RWPE1 (cell line): ENCODE measurements at regions not wholly inside any gene's neighbourhood (a gene's known extent, or its start where the extent isn't known, plus 50 kb on each side); places are given as distances from the start of the nearest gene placed in this dataset.

Experiments
- CTCF ChIA-PET: fragments of 350-600 bp; sonication (Branson Sonifier 250); formaldehyde crosslinking; extraction: SDS; loops from one replicate; lab custom pipeline; 2021; lab: Yijun Ruan, JAX
- POLR2A ChIA-PET: fragments of 400-600 bp; formaldehyde crosslinking; extraction: SDS; loops from one replicate; lab custom pipeline; 2020; ENCODE audit warnings: antibody characterized with exemption; ENCODE audit not compliant: low non-redundant PET; lab: Yijun Ruan, JAX
- DNase-seq: peaks from one replicate; pipeline ENCODE4 v3.0.0; 2012; ENCODE audit warnings: low spot score
- H3K27ac ChIP-seq: fragments of 450-650 bp; 2 replicates; pipeline ENCODE4 v1.5.1; 2017
- TF ChIP-seq, protein P1 (sequence below): fragments of 450-650 bp; conservative IDR thresholded peaks from 2 replicates; pipeline ENCODE4 v1.5.1; 2017; ENCODE audit warnings: low read depth, mild to moderate bottlenecking

DNA sequence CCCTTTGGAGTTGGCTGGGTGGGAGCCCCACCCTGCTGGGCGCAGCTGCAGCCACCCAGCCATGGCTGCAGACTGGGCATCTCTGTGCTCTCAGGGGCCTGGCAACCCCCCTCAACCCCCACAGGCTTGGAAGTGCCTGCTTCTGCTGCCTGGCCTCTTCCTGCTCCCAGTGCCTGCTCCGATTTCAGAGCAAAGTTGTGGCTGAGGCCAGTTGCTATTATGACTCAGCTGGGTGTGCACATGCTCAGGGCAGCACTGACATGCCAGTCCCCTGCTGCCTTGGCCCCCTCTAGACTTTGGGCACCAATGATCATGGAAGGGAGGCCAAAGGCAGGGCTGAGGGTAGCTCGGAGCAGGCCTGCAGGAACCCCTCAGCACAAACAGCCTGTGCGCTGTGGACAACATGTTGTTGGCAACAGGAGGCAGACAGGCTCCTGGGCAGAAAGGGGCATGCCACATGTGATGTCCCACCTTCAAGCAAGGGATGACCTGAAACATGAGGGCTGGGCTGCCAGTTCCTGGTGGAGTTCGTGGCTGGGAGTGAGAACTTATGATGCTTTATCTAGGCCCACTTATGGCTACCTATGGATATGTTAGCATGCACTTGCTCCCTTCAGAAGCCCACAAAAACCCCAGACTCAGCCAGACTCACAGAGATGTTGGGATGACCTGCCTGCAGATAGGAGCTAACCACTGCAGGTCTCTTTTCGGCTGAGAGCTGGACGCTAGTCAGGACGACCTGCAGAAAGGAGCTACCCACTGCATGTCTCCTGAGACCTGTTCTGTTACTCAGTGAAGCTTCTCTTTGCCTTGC is 96.4 kb upstream of the AMOTL1 start:
- TF ChIP-seq, protein P1, sequence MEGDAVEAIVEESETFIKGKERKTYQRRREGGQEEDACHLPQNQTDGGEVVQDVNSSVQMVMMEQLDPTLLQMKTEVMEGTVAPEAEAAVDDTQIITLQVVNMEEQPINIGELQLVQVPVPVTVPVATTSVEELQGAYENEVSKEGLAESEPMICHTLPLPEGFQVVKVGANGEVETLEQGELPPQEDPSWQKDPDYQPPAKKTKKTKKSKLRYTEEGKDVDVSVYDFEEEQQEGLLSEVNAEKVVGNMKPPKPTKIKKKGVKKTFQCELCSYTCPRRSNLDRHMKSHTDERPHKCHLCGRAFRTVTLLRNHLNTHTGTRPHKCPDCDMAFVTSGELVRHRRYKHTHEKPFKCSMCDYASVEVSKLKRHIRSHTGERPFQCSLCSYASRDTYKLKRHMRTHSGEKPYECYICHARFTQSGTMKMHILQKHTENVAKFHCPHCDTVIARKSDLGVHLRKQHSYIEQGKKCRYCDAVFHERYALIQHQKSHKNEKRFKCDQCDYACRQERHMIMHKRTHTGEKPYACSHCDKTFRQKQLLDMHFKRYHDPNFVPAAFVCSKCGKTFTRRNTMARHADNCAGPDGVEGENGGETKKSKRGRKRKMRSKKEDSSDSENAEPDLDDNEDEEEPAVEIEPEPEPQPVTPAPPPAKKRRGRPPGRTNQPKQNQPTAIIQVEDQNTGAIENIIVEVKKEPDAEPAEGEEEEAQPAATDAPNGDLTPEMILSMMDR = no peak
- ChIA-PET CTCF (interaction anchor here (0.6 to 0.7 kb wide), 2 partner anchors 502 to 695 kb away, joined by 3 read pairs; no protein-coding TSS in a partner anchor), POLR2A (no interaction called here)
- DNase-seq = no peak
- no peak overlapping the region for H3K27ac ChIP-seq

DNA sequence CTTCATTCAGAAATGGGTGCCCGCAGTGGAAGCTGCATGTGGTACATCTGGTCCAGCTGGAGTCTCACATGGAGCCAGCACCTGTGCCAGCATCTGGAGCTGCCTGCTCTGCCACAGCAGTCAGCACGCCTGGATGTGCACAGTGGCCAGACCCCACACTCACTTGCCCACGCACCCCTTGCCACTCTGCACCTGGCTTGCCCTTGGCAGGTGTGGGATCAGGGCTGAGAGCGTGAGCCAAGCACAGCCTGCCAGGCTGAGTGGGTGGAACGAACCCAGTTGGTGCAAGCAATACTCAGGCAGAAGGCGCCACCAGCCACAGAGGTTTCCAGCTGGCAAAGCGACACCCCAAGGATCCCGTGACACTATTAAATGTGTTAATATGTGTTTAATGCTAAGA is 95.5 kb upstream of the AMOTL1 start:
- no peak overlapping the region for H3K27ac ChIP-seq
- TF ChIP-seq, protein P1 = no peak
- no peak for DNase-seq
- ChIA-PET CTCF (interaction anchor here (0.6 kb wide), 1 partner anchor 89 kb away, joined by 3 read pairs; no protein-coding TSS in a partner anchor), POLR2A (no interaction called here)

DNA sequence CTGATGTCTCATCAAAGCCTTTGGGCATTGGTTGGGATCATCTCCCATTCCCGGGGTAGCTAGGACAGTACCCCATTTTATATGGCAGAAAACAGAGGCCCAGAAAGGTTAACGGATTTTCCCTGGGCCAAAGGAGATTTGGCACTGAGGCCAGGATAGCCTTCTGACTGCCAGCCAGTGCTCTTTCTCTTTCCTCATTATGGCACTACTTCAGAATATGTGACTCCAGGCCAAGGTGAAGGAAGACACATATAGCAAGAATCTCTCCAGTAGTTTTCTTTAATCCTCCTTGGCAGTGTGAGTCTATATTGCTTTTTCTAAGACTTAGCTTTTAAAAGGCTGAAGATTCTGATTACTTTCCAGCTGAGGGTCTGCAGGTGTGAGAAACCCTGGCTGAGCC is 94.8 kb upstream of the AMOTL1 start:
- ChIA-PET POLR2A (no interaction called here), CTCF (no interaction called here)
- H3K27ac ChIP-seq = no peak overlapping the region
- TF ChIP-seq, protein P1 = no peak
- no peak for DNase-seq

DNA sequence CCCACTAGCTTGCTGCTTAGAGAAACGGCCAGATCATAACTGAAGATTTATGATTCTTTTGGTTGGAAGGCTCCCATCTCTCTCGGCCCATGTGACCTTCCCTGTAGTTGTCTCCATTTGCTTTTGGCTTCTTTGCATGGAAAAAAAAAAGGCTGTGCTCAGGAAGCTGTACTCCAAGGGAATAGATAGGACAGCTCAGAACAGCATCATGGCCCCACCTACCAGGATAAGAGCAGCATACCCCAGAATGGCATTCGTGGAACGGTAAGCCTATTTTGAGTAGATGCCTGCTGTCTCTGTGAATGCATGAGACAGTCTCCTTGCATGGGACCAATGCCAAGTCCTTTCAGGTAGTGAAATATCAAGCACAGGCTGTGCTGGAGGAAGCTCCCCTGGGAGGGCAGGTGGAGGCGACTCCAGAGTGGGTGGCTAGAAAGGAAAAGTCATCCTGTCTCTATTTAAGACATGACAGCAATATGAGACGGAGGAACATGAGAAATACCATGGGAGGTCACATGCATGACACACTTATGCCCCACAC is 94.1 kb upstream of the AMOTL1 start:
- CTCF ChIA-PET = no interaction called here
- DNase-seq = peak; percentile 59
- no peak overlapping the region for H3K27ac ChIP-seq
- POLR2A ChIA-PET = no interaction called here
- TF ChIP-seq, protein P1 = no peak

DNA sequence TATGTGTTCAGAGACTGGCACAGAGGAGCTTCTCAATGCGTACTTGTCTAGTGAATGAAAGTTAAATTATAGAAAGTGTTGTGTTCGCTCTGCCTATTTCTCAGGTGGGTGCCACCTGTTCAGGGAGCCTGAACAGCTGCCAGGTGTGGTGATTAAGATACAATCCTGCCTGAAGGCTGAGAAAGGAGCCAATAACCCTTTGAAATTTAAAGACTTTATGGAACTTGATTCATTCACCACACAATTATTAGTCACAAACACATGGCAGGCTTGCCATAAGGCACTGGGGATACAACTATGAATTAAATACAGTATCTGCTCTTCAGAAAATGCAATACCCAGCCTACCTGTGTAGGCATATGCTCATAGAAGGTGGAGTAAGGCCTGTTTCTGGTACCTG is 92.9 kb upstream of the AMOTL1 start:
- no peak overlapping the region for H3K27ac ChIP-seq
- DNase-seq = peak; percentile 82
- TF ChIP-seq, protein P1 = no peak
- CTCF ChIA-PET = interaction anchor here (0.6 to 1.5 kb wide), 2 partner anchors 51 to 52 kb away, joined by 3 to 7 read pairs; no protein-coding TSS in a partner anchor
- POLR2A ChIA-PET = no interaction called here

DNA sequence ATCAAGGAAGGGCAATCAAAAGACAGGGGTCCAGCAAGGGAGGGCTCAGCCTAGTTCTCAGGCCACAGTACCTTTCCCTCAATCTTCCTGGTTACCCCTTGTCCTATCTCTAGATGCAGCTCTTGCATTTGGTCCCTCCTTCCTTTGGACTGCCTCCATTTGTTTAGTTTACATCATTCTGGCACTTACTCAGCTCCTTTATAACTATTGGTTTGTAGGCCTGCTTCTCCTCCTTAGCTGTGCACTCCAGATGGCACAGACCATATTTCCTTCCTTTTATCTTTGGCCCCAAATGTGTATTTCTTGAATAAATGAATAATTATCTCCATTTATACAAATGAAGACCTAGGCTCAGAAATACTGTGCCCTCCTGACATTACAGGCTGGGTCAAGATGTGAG is 92.3 kb upstream of the AMOTL1 start:
- ChIA-PET POLR2A (no interaction called here), CTCF (interaction anchor here (0.6 to 1.6 kb wide), 4 partner anchors 51 to 80 kb away, joined by 3 to 7 read pairs (median 4); no protein-coding TSS in a partner anchor)
- H3K27ac ChIP-seq = no peak overlapping the region
- DNase-seq = no peak
- TF ChIP-seq, protein P1 = no peak
